Neural progenitor cell (in vitro differentiated cells): ENCODE measurements at regions not wholly inside any gene's neighbourhood (a gene's known extent, or its start where the extent isn't known, plus 50 kb on each side); places are given as distances from the start of the nearest gene placed in this dataset.
"Not testable (repeated sequence)": the region's sequence is repeated elsewhere in the genome, so short reads cannot be mapped to it uniquely, and the experiment has no call there.

ENCODE experiments used
- DNase-seq: peaks from one replicate; pipeline ENCODE4 v3.0.0-alpha.2; 2016; ENCODE audit warnings: low spot score
- H2AFZ ChIP-seq: fragments of 200-600 bp; sonication (generic); replicated peaks from 2 replicates; pipeline ENCODE4 v1.6.1; 2016; ENCODE audit warnings: antibody characterized with exemption
- H3F3A ChIP-seq: fragments of 200-600 bp; sonication (generic); 2 replicates; pipeline ENCODE4 v1.6.1; 2016; ENCODE audit warnings: antibody characterized with exemption, low read depth
- H3K27ac ChIP-seq: fragments of 200-600 bp; sonication (generic); 2 replicates; pipeline ENCODE4 v1.5.1; 2016; ENCODE audit warnings: mild to moderate bottlenecking
- H3K27me3 ChIP-seq: fragments of 200-600 bp; sonication (generic); 2 replicates; pipeline ENCODE4 v1.6.1; 2016; ENCODE audit warnings: mild to moderate bottlenecking, moderate library complexity
- H3K36me3 ChIP-seq: fragments of 200-600 bp; sonication (generic); 2 replicates; pipeline ENCODE4 v1.5.1; 2016
- H3K4me1 ChIP-seq: fragments of 200-600 bp; sonication (generic); 2 replicates; pipeline ENCODE4 v1.6.1; 2016; ENCODE audit warnings: mixed run types
- H3K4me2 ChIP-seq: fragments of 200-600 bp; sonication (generic); 2 replicates; pipeline ENCODE4 v1.6.1; 2016
- H3K4me3 ChIP-seq: fragments of 200-600 bp; sonication (generic); 2 replicates; pipeline ENCODE4 v1.5.1; 2016
- H3K79me2 ChIP-seq: fragments of 200-600 bp; sonication (generic); 2 replicates; pipeline ENCODE4 v1.6.1; 2016; ENCODE audit warnings: low read depth
- H3K9ac ChIP-seq: fragments of 200-600 bp; sonication (generic); 2 replicates; pipeline ENCODE4 v1.6.1; 2016
- H3K9me3 ChIP-seq: fragments of 200-600 bp; sonication (generic); 2 replicates; pipeline ENCODE4 v1.5.1; 2016; ENCODE audit warnings: low read depth
- H4K20me1 ChIP-seq: fragments of 200-600 bp; sonication (generic); 2 replicates; pipeline ENCODE4 v1.6.1; 2016; ENCODE audit warnings: low read depth
- H3K27ac Mint-ChIP-seq: 3 replicates; pipeline ENCODE4 v1.8.0; 2021; ENCODE audit warnings: mixed read lengths
- H3K27me3 Mint-ChIP-seq: 2 replicates; pipeline ENCODE4 v1.8.0; 2022; ENCODE audit warnings: low read depth, mild to moderate bottlenecking, inconsistent platforms, moderate library complexity, mixed read lengths; ENCODE audit not compliant: insufficient read depth
- H3K36me3 Mint-ChIP-seq: 3 replicates; pipeline ENCODE4 v1.8.0; 2021; ENCODE audit warnings: mixed read lengths
- H3K4me1 Mint-ChIP-seq: 3 replicates; pipeline ENCODE4 v1.8.0; 2021; ENCODE audit warnings: mixed read lengths
- H3K4me3 Mint-ChIP-seq: 3 replicates; pipeline ENCODE4 v1.8.0; 2021; ENCODE audit warnings: mild to moderate bottlenecking, moderate library complexity, mixed read lengths
- H3K9me3 Mint-ChIP-seq: 3 replicates; pipeline ENCODE4 v1.8.0; 2020; ENCODE audit warnings: mixed read lengths
- EZH2 ChIP-seq: fragments of 200-600 bp; sonication (generic); IDR thresholded peaks from 2 replicates; pipeline ENCODE4 v1.6.1; 2017; ENCODE audit warnings: antibody characterized with exemption, mild to moderate bottlenecking, moderate library complexity
- EZH2phosphoT487 ChIP-seq: fragments of 200-600 bp; sonication (generic); IDR thresholded peaks from 2 replicates; pipeline ENCODE4 v1.6.1; 2017; ENCODE audit warnings: antibody characterized with exemption
- TF ChIP-seq, protein P1 (sequence below): fragments of 200-600 bp; sonication (generic); IDR thresholded peaks from 2 replicates; pipeline ENCODE4 v1.5.1; 2017; ENCODE audit warnings: antibody characterized with exemption, mild to moderate bottlenecking

DNA sequence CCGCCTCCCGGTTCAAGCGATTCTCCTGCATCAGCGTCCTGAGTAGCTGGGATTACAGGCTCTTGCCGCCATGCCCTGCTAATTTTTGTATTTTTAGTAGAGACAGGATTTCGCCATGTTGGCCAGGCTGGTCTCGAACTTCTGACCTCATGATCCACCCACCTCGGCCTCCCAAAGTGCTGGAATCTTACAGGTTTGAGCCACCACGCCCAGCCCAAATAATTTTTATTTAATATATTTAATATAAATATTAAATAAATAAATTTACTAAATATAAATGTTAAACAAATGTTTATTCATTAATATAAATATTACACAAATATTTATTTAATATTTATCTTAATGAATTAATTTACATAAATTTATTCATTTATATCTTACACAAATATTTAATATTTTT is 120.2 kb downstream of the SHOX start:
- no peak for DNase-seq
- H3K4me2 ChIP-seq: no peak overlapping the region
- H2AFZ ChIP-seq: no peak overlapping the region
- H3K9me3 ChIP-seq: no peaks in the 10 kb centered on the region
- no peak overlapping the region for H3K27ac ChIP-seq
- Mint-ChIP-seq H3K27ac (no peak overlapping the region), H3K9me3 (no peaks in the 10 kb centered on the region), H3K4me3 (no peak overlapping the region), H3K36me3 (no peaks in the 10 kb centered on the region), H3K27me3 (peaks cover 4% of the 10 kb centered on the region), H3K4me1 (no peaks in the 10 kb centered on the region)
- no peaks in the 10 kb centered on the region for H3K79me2 ChIP-seq
- no peaks in the 10 kb centered on the region for H4K20me1 ChIP-seq
- H3K9ac ChIP-seq: no peak overlapping the region
- no peaks in the 10 kb centered on the region for H3K4me1 ChIP-seq
- H3F3A ChIP-seq: no peaks in the 10 kb centered on the region
- H3K27me3 ChIP-seq: no peaks in the 10 kb centered on the region
- no peak overlapping the region for H3K4me3 ChIP-seq
- no peaks in the 10 kb centered on the region for H3K36me3 ChIP-seq
- TF ChIP-seq EZH2phosphoT487 (no peak), EZH2 (no peak)
- TF ChIP-seq, protein P1, sequence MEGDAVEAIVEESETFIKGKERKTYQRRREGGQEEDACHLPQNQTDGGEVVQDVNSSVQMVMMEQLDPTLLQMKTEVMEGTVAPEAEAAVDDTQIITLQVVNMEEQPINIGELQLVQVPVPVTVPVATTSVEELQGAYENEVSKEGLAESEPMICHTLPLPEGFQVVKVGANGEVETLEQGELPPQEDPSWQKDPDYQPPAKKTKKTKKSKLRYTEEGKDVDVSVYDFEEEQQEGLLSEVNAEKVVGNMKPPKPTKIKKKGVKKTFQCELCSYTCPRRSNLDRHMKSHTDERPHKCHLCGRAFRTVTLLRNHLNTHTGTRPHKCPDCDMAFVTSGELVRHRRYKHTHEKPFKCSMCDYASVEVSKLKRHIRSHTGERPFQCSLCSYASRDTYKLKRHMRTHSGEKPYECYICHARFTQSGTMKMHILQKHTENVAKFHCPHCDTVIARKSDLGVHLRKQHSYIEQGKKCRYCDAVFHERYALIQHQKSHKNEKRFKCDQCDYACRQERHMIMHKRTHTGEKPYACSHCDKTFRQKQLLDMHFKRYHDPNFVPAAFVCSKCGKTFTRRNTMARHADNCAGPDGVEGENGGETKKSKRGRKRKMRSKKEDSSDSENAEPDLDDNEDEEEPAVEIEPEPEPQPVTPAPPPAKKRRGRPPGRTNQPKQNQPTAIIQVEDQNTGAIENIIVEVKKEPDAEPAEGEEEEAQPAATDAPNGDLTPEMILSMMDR: no peak

DNA sequence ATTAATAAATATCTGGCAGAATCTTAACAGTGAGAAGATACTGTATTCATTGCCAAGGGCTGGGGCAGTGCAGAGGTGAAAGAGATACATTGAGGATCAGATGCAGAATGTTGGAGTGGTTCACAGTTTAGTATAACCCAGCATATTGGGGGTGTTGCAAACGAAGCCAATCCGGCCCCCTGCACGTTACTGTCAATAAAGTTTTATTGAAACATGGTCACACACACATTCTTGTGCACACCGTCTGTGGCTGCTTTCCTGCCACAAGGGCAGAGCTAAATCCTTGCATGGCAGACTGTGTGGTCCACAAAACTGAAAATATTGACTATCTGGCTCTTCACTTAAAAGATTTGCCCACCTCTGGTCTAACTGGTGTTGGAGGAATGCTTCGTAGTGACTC is 119.7 kb downstream of the SHOX start:
- no peak overlapping the region for H3K27ac Mint-ChIP-seq
- TF ChIP-seq EZH2phosphoT487 (no peak), EZH2 (no peak)
- TF ChIP-seq, protein P1: no peak
- DNase-seq: no peak

DNA sequence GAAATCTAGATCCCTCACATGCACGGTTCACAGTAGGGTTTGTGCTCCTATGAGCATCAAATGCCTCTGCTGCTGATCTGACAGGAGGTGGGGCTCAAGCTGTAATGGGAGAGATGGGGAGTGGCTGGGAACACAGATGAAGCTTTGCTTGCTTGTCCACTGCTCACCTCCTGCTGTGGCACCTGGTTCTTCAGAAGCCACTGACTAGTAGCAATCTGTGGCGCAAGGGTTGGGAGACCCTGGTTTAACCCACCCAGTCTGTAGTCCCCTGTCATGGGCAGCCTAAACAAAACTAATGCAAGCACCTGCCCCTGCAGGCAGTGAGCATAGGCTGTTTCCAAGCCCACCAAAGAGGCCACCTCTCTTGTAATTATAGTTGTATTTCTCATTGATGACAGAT is 116.6 kb downstream of the SHOX start:
- no peak overlapping the region for H3K4me3 ChIP-seq
- no peak overlapping the region for H3K27ac ChIP-seq
- no peaks in the 10 kb centered on the region for H3K9me3 ChIP-seq
- TF ChIP-seq, protein P1: no peak
- TF ChIP-seq EZH2phosphoT487 (no peak), EZH2 (no peak)
- no peaks in the 10 kb centered on the region for H3K4me1 ChIP-seq
- H3K4me3 Mint-ChIP-seq: no peak overlapping the region
- no peaks in the 10 kb centered on the region for H3K4me1 Mint-ChIP-seq
- H3K79me2 ChIP-seq: no peaks in the 10 kb centered on the region
- no peaks in the 10 kb centered on the region for H3F3A ChIP-seq
- no peaks in the 10 kb centered on the region for H3K27me3 ChIP-seq
- H3K4me2 ChIP-seq: no peak overlapping the region
- no peak overlapping the region for H2AFZ ChIP-seq
- H4K20me1 ChIP-seq: no peaks in the 10 kb centered on the region
- H3K9ac ChIP-seq: no peak overlapping the region
- H3K27ac Mint-ChIP-seq: no peak overlapping the region
- DNase-seq: no peak
- H3K36me3 ChIP-seq: no peaks in the 10 kb centered on the region
- peaks cover 8% of the 10 kb centered on the region for H3K27me3 Mint-ChIP-seq
- peaks cover 8% of the 10 kb centered on the region for H3K9me3 Mint-ChIP-seq
- no peaks in the 10 kb centered on the region for H3K36me3 Mint-ChIP-seq

More for the DNA sequence above, 119.7 kb downstream of the SHOX start:
- no peaks in the 10 kb centered on the region for H4K20me1 ChIP-seq
- H2AFZ ChIP-seq: no peak overlapping the region
- Mint-ChIP-seq H3K4me3 (no peak overlapping the region), H3K36me3 (no peaks in the 10 kb centered on the region), H3K27me3 (peaks cover 4% of the 10 kb centered on the region), H3K9me3 (no peaks in the 10 kb centered on the region), H3K4me1 (no peaks in the 10 kb centered on the region)
- H3K4me3 ChIP-seq: no peak overlapping the region
- no peak overlapping the region for H3K27ac ChIP-seq
- H3K4me1 ChIP-seq: no peaks in the 10 kb centered on the region
- no peaks in the 10 kb centered on the region for H3K9me3 ChIP-seq
- no peaks in the 10 kb centered on the region for H3K36me3 ChIP-seq
- H3K79me2 ChIP-seq: no peaks in the 10 kb centered on the region
- no peaks in the 10 kb centered on the region for H3F3A ChIP-seq
- no peak overlapping the region for H3K9ac ChIP-seq
- H3K27me3 ChIP-seq: no peaks in the 10 kb centered on the region
- no peak overlapping the region for H3K4me2 ChIP-seq

DNA sequence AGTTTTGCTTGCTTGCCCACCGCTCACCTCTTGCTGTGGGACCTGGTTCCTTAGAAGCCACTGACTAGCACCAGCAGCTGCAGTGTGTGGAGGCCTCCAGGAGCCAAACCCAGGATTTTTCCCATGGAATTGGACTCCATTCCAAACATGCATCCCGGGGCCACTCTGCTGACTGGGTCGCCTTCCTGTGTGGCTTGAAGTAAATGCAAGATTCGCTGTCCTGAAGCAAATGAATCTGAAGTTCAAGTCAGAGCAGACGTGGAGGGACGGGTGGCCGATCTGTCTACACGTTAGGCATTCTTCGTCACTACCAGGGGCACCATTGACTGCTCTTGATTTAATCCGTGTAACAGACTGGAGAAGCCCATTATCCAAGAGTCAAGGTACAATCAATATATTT is 109.0 kb downstream of the SHOX start:
- Mint-ChIP-seq H3K4me1 (peaks cover under 1% of the 10 kb centered on the region), H3K4me3 (no peak overlapping the region), H3K9me3 (peaks cover 6% of the 10 kb centered on the region), H3K27ac (no peak overlapping the region), H3K27me3 (peaks cover 4% of the 10 kb centered on the region), H3K36me3 (no peaks in the 10 kb centered on the region)
- H3K4me3 ChIP-seq: no peak overlapping the region
- no peak overlapping the region for H3K9ac ChIP-seq
- no peaks in the 10 kb centered on the region for H3K79me2 ChIP-seq
- no peak for DNase-seq
- H3F3A ChIP-seq: no peaks in the 10 kb centered on the region
- no peak overlapping the region for H3K27ac ChIP-seq
- H3K4me2 ChIP-seq: no peak overlapping the region
- no peaks in the 10 kb centered on the region for H3K9me3 ChIP-seq
- H3K4me1 ChIP-seq: no peaks in the 10 kb centered on the region
- H3K36me3 ChIP-seq: no peaks in the 10 kb centered on the region
- no peaks in the 10 kb centered on the region for H3K27me3 ChIP-seq
- H4K20me1 ChIP-seq: no peaks in the 10 kb centered on the region
- no peak overlapping the region for H2AFZ ChIP-seq
- TF ChIP-seq EZH2 (no peak), EZH2phosphoT487 (no peak)
- TF ChIP-seq, protein P1: no peak

DNA sequence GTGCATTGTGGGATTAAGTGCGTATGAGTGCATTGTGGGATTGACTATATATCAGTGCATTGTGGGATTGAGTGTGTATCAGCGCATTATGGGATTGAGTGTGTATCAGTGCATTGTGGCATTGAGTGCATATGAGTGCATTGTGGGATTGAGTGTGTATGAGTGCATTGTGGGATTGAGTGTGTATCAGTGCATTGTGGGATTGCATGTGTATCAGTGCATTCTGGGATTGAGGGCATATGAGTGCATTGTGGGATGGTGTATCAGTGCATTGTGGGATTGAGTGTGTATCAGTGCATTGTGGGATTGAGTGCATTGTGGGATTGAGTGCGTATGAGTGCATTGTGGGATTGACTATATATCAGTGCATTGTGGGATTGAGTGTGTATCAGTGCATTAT is 106.4 kb downstream of the SHOX start:
- not testable (repeated sequence) for H3K4me3 Mint-ChIP-seq, H3K4me3 ChIP-seq, DNase-seq, H2AFZ ChIP-seq, H3K79me2 ChIP-seq, H3K9me3 Mint-ChIP-seq, H3K27ac Mint-ChIP-seq, H3K4me1 ChIP-seq, H3K9me3 ChIP-seq, H4K20me1 ChIP-seq, H3K27me3 Mint-ChIP-seq, H3K9ac ChIP-seq, H3K27me3 ChIP-seq, H3K27ac ChIP-seq, H3K36me3 Mint-ChIP-seq, H3F3A ChIP-seq, H3K36me3 ChIP-seq, H3K4me2 ChIP-seq
- peaks cover 10% of the 10 kb centered on the region for H3K4me1 Mint-ChIP-seq
